ENCODE measurements at regions not wholly inside any gene's neighbourhood (a gene's known extent, or its start where the extent isn't known, plus 50 kb on each side); places are given as distances from the start of the nearest gene placed in this dataset.

- ATAC-seq (no peak), DNase-seq (ENCODE audit: low read depth in 1 of 2, low spot score in 1 of 2) (no peak), FAIRE-seq (no peak)
- H3K4me2 ChIP-seq: no peak overlapping the region
- TF ChIP-seq MYC (IDR thresholded peaks at IDR 0.05; ENCODE audit: borderline replicate concordance, low read length) (no peak), HOXB5 (CRISPR knock-in tag; IDR thresholded peaks at IDR 0.05) (no peak), RAD21 (conservative IDR thresholded peaks at IDR 0.05 in 1 of 2, IDR thresholded peaks at IDR 0.05 in 1 of 2) (no peak), RARB (CRISPR knock-in tag; IDR thresholded peaks at IDR 0.05) (no peak), BHLHE40 (IDR thresholded peaks at IDR 0.05; ENCODE audit: low read depth, low read length) (no peak), E2F6 (IDR thresholded peaks at IDR 0.05; ENCODE audit: borderline replicate concordance, low read depth) (no peak), ZSCAN20 (CRISPR knock-in tag; IDR thresholded peaks at IDR 0.05) (no peak), ESRRA (IDR thresholded peaks at IDR 0.05; ENCODE audit: borderline replicate concordance, low read length) (no peak), BCL3 (IDR thresholded peaks at IDR 0.05) (no peak), MAFK (IDR thresholded peaks at IDR 0.05; ENCODE audit: partially characterized antibody) (no peak)
- no peak overlapping the region for H3K27ac ChIP-seq
- no peaks in the 10 kb centered on the region for H3K4me1 ChIP-seq
- H3K9me3 ChIP-seq: no peaks in the 10 kb centered on the region
- ChIA-PET CTCF (no interaction called here), POLR2A (no interaction called here)
- 75% methylated on average over 5 of the region's 5 CpGs for WGBS (ENCODE audit: missing lambda C conversion rate)
- no peak overlapping the region for H3K4me3 ChIP-seq
Measured at GRCh38 chr6:134381959-134382358, 64.0 kb upstream of the SGK1 start.

GRCh38 chr6:134379599-134379998 is 61.7 kb upstream of the SGK1 start:
- CTCF ChIA-PET: no interaction called here
- POLR2A ChIA-PET: no interaction called here
- ATAC-seq (no peak), DNase-seq (ENCODE audit: low read depth in 1 of 2, low spot score in 1 of 2) (no peak), FAIRE-seq (no peak)
- WGBS (ENCODE audit: missing lambda C conversion rate): 100% methylated on average over 1 of the region's 1 CpG
- Histone ChIP-seq H3K4me1 (no peaks in the 10 kb centered on the region), H3K9me3 (no peaks in the 10 kb centered on the region), H3K4me2 (no peak overlapping the region), H3K27ac (no peak overlapping the region; a peak in 1 of 6 replicates), H3K4me3 (no peak overlapping the region)
- TF ChIP-seq ZC3H11A (IDR thresholded peaks at IDR 0.05) (no peak), TP53 (CRISPR knock-in tag; IDR thresholded peaks at IDR 0.05) (no peak), SREBF2 (IDR thresholded peaks at IDR 0.05) (no peak), ELK1 (IDR thresholded peaks at IDR 0.05; ENCODE audit: low read depth, low read length) (no peak), HES2 (IDR thresholded peaks at IDR 0.05) (no peak), PHF8 (IDR thresholded peaks at IDR 0.05; ENCODE audit: borderline replicate concordance, low read depth) (no peak), MAZ (IDR thresholded peaks at IDR 0.05; ENCODE audit: borderline replicate concordance, low read depth, low read length) (no peak), FOSL2 (IDR thresholded peaks at IDR 0.05) (no peak), FOSL2 (CRISPR knock-in tag; IDR thresholded peaks at IDR 0.05) (no peak)

- ChIA-PET POLR2A (no interaction called here), CTCF (interaction anchor here (0.8 kb wide), 1 partner anchor 169 kb away, joined by 5 read pairs; no protein-coding TSS in a partner anchor)
- Histone ChIP-seq H3K4me2 (no peak overlapping the region), H3K9me3 (no peaks in the 10 kb centered on the region), H3K4me3 (no peak overlapping the region), H3K27ac (peak overlapping the region in 1 of 2 experiments; percentile 21; a peak in 1 of 6 replicates), H3K4me1 (peaks cover 1% of the 10 kb centered on the region; the same call in 2 of the 3 replicates)
- ATAC-seq (no peak), FAIRE-seq (no peak), DNase-seq (ENCODE audit: low read depth in 1 of 2, low spot score in 1 of 2) (no peak)
- 91% methylated on average over 5 of the region's 5 CpGs for WGBS (ENCODE audit: missing lambda C conversion rate)
- TF ChIP-seq NPAS2 (CRISPR knock-in tag; IDR thresholded peaks at IDR 0.05; ENCODE audit: borderline replicate concordance): no peak
- no peak for TF ChIP-seq CTCF (IDR thresholded peaks at IDR 0.05)
- no peak for TF ChIP-seq PBX3 (IDR thresholded peaks at IDR 0.05)
- TF ChIP-seq EHMT2 (IDR thresholded peaks at IDR 0.05; ENCODE audit: low read depth): no peak
- TF ChIP-seq PHF8 (IDR thresholded peaks at IDR 0.05; ENCODE audit: borderline replicate concordance, low read depth): no peak
- no peak for TF ChIP-seq MYC (IDR thresholded peaks at IDR 0.05; ENCODE audit: borderline replicate concordance, low read length)
- no peak for TF ChIP-seq ZFP36 (IDR thresholded peaks at IDR 0.05; ENCODE audit: borderline replicate concordance, partially characterized antibody)
- no peak for TF ChIP-seq HOXB13 (CRISPR knock-in tag; IDR thresholded peaks at IDR 0.05; ENCODE audit: low read depth)
- TF ChIP-seq MAZ (IDR thresholded peaks at IDR 0.05; ENCODE audit: borderline replicate concordance, low read depth, low read length): no peak
- no peak for TF ChIP-seq HOXA7 (CRISPR knock-in tag; IDR thresholded peaks at IDR 0.05)
- no peak for TF ChIP-seq RAD21 (conservative IDR thresholded peaks at IDR 0.05 in 1 of 2, IDR thresholded peaks at IDR 0.05 in 1 of 2)
- no peak for TF ChIP-seq KDM5A (IDR thresholded peaks at IDR 0.05)
- TF ChIP-seq TFCP2L1 (CRISPR knock-in tag; IDR thresholded peaks at IDR 0.05): no peak
Measured at GRCh38 chr6:134379076-134379475, 61.2 kb upstream of the SGK1 start.
